ENCODE measurements at regions not wholly inside any gene's neighbourhood (a gene's known extent, or its start where the extent isn't known, plus 50 kb on each side); places are given as distances from the start of the nearest gene placed in this dataset.
"Not testable (repeated sequence)": the region's sequence is repeated elsewhere in the genome, so short reads cannot be mapped to it uniquely, and the experiment has no call there.

DNA sequence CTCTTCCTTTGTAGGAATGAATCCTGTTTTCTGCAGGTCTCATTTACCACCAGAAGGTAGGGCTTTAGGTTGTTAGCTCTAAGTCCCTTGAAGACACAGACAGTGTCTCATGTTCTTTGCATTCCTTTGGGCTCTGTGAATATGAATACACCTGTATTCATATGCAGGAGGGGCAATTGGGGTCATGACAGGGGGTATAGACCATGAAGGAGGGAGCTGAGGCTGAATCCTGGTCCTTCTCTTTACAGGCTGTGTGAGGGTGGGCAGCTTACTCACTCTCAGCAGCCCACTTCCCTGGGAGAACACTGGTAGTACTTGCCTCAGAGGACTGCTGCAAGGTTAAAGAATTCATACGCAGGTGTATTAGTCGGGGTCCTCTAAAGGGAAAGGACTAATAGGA, 267.2 kb upstream of the MGMT start:
- DNase-seq = no peak

DNA sequence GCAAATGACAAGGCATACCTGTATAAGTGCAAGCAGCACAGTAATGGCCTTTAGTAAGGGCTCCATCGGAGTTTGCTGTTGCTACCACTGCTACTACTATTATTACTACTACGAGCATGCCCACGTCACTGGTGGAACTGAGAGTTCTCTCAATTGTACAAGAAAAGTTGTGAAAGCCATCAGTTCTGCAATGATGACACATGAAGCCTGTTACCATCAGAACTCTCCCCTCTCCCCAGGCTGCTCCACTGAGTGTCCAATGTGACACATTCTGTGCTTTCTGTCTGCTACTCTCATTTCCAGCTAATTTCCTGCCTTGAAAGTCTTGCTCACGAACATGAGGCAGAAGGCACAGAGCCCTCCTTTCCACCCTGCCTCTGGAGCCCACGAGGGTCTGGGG, 263.2 kb upstream of the MGMT start:
- DNase-seq = no peak

DNA sequence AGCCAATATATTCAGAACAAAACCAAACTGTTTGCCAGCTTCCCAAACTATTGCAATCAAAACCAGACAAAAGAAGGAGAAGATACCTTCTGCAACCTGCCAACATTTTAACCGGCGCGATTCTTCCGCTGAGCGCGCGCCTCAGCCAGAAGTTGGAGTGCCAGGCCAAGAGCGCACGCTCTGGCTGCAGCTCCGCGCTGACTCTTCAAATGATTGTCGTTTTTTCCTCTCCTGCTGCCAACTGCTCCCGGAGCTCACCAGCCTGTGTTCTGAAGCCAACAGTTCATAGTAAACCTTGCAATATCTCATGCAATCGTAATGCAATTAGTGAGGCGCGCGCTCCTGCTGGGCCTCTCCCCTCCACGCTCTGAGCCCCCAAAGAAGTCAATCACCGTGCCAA, 259.7 kb upstream of the MGMT start:
- DNase-seq = no peak

DNA sequence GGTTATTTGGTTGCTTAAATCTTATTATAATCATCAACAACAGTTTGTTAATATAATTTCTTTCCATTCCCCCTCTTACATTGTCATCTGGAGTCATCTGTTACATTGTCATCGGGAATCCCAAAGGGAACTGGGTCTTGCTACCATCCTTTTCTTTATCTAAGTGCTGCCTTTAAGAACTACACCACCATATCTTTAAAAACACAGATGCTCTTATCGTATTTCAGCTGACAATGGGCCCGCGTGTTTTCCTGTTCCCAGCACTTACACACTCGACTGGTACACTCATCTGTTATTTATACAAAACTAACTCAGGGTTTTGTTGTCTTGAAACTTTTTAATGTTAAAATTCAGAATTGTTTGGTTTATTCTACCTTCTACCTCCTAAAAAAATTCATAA, 256.2 kb upstream of the MGMT start:
- DNase-seq = no peak

DNA sequence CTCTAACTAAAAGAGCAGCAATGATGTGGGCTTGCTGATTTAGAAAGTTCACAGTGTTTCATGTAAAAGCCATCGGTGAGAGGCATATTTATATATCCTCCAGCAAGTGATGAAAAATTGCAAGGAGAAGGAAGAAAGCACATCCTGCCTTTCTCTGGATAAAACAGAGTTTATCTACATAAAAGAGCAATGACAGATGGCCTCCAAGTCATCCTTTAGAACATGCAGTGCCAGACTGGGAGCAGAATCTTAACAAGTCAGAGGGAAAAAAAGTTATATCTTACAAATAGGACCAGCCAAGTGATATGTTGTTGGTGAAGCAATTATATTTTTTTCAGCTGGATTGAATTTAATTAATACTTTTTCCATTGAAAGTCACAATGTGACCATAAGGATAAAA, 253.8 kb upstream of the MGMT start:
- DNase-seq = no peak

DNA sequence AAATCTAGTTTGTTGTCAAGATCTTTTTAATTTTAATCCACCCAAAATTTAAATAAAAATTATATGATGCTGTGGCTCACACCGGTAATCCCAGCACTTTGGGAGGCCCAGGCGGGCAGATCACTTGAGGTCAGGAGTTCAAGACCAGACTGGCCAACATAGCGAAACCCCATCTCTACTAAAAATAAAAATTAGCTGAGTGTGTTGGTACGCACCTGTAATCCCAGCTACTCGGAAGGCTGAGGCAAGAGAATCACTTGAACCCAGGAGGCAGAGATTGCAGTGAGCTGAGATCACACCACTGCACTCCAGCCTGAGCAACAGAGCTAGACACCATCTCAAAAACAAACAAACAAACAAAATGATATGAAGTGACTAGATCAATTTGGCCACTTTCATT, 253.0 kb upstream of the MGMT start:
- not testable (repeated sequence) for DNase-seq

DNA sequence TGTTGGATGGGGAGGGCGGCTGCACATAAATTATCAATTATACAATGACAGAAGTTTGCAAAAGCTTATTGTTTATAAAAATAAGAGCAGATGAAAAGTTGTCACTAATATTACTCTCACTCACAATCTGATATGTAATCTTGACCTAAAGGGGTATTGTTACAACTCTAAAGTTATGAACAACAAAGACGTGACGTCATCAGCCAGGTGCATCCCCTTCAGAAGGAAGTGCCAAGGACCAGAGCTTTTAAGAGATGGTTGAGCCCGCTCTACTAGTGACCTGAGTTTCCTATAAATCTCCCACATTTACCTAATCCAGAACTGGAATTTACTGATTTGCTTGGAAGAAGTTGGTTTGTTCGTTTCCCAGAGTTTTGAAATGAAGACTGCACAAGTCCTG, 247.7 kb upstream of the MGMT start:
- DNase-seq = no peak

DNA sequence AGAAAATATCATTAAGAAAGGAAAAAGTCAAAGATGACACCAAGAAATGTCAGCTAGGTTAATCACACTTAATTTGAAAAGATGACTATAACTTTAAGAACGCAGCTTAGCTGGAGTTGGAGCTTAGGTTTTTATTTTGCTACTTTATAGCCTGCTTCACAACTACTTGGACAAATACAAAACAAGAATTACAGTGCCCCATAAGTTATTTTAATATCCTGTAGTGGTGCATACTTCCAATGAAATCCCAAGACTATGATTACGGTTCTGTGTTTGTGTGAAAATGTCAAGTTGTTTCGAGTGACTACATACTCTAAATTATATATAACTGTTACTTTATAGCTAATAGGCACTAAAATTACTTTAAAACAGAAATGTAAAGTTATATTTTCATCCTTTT, 244.6 kb upstream of the MGMT start:
- no peak for DNase-seq

DNA sequence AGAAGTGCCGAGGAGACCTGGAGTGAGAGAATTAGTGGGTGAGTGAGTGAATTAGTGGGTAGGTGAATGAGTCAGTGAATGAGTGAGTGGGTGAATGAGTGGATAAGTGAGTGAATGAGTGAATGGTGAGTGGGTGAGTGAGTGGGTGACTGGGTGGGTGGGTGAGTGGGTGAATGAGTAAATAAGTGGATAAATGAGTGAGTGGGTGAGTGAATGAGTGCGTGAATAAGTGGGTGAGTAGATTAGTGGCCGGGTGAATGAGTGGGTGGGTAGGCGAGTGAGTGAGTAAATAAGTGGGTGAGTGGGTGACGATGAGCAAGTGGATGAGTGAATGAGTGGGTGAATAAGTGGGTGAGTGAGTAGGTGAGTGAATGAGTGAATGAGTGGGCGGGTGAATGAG, 243.7 kb upstream of the MGMT start:
- DNase-seq = no peak

DNA sequence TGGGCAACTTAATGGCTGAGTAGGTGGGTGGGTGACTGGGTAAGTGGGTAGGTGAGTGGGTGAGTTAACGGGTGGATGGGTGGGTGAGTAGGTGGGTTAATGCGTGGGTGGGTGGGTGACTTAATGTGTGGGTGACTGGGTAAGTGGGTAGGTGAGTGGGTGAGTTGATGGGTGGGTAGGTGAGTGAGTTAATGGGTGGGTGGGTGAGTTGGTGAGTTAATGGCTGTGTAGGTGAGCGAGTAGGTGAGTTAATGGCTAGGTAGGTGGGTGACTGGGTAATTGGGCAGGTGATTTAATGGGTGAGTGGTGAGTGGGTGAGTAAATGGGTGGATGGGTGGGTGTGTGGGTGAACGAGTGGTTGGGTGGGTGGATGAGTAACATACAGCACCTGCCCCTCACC, 243.0 kb upstream of the MGMT start:
- no peak for DNase-seq

DNA sequence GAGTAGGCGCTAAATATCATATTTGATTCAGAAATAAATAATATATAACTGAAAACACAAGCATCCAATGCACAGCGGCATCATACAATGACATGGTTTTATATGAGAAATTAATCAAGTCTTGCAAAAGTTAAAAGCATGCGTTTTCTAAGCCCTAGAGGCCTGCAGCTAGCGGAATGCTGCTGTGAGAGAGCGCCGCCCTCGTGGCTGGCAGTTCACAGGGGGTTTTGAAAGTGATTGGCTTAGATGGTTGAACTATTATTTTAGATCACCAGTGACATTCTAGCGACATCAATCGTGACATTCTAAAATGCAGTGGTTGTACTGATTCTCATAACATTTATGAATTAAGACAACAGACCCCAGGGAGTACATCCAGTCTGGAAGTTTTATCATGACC, 235.2 kb upstream of the MGMT start:
- no peak for DNase-seq

DNA sequence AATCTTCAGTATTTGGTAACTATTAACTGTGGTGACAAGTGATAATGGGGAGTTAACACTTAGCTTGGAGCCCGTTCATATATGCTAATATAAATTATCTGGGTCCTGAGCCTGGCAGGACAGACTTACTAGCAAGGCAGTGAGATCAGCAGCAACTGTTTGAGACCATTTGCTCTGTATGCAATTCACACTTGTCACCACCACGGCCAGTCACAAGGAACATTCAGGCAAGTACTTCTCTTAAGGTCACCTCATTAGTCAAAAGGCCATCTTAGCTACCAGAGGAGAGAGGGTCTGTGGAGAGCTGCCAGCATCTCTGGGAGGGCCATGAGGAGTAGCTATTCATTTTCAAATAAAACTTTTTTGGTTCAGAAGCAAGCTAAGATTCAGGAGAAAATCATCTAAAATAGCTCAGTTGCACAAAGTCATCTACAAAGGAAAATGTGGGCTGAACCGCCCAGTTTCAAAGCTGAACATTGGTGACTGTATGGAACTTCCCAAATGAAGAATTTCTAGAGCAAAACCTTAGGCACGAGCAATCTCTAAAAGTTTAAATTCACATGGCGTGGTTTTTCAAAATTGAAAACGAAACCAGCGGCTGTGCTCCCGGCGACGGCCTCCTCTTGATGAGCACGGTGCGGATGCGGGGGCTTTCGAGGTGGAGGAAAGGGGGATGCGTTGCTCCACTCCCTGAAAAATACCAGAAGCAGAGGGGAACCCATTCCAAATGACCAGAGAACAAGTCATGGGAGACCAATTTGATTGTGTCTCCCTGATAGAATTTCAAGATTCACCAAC, 233.5 kb upstream of the MGMT start:
- DNase-seq = no peak

DNA sequence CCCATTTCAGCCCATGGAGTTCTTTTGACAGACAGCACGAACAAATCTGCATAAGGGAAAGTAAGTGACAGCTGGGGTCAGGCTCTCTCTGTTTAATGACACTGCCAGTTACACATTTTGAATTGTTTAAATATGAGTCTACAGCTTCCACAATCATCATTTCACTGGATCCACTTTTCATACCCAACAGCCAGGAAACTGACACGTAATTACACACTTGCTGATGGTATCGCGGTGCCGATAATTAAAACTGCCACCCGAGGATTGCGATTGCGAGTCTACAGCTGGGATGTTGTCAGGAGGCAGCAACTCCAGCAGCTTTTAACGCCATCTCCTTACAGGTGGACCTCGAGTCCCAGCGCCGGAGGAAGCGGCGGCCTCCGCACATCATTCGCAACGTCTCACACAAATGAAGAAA, 230.8 kb upstream of the MGMT start:
- no peak for DNase-seq

DNA sequence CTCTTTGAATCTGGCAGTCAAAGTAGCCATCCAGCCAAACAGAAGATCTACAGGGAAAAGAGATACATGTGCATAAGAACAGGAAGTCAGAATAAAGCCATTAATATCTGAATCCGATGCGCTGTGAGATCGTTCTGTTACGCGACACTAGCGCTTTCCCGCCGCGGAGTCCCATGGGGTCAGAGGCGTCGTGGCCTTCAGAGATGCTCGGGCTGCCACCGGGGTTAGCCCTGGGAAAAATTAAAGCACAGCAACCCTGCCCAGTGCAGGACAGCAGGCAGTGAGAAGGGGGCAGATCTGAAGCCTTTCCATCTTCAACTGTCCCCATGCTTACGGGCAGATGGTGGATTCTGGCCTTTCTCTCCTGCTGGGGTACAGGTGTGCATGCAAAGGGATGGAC, 225.6 kb upstream of the MGMT start:
- no peak for DNase-seq

DNA sequence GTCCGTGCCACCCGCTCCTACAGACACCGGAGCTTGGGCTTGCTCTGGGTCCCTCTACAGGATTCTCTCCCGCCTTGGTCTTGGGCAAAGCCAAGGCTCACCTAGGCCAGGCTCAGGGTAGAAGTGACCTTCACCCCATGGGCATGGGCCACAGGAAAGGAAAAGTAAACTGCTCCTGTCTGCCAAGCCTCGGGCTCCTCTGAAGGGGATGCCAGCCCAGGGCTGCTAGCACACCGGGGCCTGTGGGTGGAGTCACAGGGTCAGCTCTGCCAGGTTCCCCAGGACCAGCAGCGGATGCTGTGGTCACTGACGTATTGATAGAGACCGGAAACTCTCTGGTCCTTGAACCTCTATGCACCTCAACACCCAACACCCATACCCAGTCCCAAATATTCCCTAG, 222.7 kb upstream of the MGMT start:
- DNase-seq = no peak

DNA sequence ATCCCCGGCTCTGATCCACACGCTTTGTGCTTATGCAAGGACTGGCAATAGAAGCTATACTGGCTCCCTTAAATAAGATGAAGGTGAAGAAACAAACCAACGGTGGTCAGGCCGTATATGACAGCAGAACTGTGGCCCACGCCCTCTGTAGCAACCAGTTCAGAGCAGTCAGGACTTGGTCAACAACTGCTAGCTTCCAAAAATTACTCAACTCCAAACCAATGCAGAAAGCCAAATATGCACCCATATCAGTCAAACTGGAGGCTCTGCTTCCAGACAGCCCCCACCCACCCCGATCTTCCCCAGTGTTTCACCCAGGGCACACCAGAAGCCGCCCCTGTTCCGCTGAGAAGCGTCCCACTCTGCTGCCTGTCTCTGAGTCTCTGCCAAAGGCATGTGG, 222.3 kb upstream of the MGMT start:
- DNase-seq = no peak

DNA sequence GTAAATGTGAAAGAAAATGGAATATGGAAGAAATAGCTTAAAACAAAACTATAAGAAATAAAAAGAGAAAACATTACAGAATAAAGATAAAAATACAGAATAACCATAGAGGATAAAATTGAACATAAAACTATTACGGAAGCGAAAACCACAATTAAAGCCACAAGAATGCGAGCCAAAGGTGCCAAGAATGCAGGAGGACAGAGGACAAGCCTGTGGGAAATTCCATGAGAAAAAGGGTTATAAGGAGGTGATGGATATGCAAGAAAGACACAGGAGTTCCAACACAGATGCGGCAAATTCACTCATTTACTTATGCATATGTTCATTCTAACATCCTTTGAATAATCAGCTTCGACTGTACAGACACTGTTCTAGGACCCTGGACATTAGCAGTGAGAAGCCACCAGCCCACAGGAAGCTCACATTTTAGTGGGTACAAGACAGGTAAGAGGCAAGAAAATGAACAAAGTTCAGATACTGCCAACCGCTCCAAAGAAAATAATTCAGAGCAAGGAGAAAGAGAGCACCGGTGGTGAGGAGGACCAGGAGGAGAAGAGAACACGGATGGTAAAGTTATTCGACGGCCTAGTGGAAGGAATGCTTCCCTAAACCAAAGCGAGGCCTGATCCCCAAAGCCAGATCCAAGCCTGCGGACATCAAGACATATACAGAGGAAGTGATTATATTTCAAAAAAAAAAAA, 213.7 kb upstream of the MGMT start:
- no peak for DNase-seq

DNA sequence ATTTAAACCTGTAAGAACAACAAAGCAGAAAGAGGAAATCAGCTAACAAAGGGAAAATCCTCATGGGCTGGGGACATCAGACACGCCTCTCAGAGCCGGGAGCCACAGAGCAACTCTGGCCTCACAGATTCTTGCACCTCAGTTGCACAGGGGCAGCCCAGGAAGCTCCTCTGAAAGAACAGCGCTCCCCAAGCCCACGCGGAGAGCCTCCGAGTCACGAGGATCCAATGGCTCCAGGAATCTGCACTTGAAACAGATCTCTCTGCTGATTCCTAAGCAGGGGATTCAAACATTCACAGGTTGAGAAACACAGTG, 213.2 kb upstream of the MGMT start:
- no peak for DNase-seq

DNA sequence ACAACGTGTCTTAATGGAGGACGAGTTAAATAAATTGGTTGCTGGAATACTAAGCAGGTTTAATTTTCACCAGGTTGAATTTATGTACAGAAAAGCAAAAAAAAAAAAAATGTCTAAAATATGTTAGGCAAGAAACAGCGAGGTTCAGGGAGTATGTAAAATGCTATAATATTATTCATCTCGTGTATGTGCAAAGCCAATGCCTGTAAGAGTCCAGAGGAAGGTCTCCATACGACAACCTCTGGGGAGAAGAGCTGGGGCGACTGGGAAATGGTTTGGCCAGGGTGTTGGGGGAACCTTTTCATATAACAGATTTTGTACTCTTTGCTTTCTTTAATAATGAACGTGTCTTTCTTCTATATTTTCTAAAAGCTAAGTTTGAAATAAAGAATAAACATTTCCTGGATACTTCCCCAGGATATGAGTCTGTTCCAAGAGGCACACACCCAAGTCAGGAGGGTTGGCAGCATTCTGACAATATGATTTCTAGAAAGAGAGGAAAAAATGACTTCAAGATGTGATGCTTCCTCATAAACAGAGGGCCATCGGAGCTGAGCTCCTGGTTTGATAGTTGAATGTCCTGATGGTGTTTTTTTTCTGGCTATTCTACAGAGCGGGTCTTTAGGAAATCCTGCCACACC, 208.6 kb upstream of the MGMT start:
- no peak for DNase-seq

DNA sequence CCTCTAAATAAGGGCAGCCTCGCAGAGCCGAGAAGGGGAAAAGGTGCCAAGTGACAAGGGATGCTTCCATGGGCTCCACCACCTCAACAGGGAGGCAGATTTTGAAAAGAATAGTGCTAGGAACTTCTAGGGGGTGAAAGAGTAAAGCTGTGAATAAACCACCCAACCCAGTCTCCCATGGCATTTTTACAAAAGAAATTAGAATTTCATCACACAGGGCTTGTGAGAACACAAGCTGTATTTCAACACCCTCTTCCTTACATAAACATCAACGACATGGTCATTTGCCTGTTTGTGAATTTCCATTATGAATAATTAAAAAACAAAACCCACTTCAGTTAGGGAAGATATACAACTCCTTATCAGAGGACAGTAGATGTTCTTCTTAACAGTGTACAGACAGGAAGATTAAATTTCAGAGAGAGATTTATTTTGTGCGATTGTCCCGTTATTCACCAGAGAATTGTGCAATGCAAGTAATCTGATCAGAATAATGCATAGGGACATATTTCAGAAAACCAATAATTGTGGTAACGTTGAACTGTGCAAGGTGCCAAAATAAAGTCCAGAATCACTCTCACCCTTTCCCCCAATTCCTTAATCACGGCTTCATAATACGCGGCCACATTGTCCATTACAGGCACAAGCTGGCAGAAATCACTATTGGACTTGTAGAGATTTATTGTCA, 207.8 kb upstream of the MGMT start:
- no peak for DNase-seq

DNA sequence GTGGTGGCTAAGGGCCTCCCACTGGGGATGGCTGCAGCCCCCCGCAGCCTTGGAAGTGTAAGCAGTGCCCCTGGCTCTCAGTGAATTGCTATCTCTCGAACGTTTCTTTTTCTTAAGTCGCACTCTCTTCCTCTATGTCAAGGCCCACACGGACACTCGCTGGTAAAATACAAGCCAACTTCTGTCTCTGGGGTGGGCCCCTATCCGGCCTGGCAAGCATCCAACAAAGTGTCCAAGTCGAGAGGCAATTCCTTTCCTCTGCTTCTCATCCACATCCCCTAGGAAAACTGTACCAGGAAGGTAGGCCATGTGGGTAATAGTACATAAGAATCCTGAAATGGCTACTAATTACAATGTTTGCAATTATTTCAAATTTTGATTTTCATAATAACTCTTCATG, 194.9 kb upstream of the MGMT start:
- DNase-seq = no peak

DNA sequence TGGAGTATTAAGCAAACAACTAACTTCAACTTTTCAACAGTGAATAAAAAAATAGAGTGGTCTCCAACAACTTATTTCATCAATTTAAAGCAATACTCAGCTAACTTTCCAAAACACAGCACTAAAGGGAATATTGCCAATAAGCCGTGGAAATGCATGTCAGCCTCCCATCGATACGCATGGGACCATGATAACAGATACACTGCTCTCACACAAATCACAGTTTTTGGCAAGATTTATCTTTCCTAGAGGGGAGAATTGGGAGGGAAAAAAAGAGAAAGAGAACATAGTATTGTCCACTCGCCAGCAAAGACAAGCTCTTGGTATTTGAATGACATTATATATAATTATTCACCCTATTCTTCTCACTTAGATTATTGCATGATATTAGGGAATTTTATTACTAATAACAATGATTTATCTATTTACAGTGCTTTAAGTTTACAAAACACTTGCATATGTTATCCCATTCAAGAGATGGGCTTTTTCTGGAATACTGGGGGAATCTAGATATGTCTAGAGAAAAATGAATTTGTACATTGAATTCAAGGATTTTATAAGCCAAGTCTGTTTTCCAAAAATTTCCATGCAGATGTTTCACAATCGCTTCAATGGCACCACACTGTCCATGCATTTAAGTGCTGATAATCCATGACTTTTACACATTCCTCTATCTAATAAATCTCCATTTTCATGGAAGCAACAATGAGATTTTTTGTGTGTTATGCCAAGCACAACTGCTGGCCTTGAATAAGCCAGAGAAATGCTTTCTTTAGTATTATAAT, 194.0 kb upstream of the MGMT start:
- DNase-seq = no peak

DNA sequence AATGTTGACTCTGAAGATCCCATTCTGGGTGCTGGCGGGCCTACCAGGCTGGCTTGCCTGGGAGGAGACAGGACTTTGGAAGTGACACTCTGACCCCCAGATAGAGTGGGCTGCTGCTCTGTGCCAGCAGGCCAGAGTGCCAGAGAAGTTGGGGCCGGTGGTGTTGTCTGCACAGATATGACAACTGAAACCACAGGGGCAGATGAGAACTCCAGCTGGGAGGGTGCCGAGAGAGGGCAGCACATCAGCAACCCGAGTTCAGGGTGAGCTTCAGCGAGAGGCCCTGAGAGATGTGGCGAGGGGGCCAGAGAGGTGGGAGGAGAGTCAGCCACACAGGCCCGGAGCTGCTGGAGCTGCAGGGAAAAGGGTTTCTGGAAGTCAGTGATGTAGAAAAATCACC, 193.2 kb upstream of the MGMT start:
- DNase-seq = no peak

All from stimulated activated CD4-positive, alpha-beta T cell treated with anti-CD3 and anti-CD28 coated beads, Interleukin-4, amount 100 ng/mL, for 1 hour (primary cell).